Activated T-cell treated with anti-CD3 and anti-CD28 coated beads, Interleukin-2, amount 50 U/mL, for 72 hours (primary cell): ENCODE measurements at regions not wholly inside any gene's neighbourhood (a gene's known extent, or its start where the extent isn't known, plus 50 kb on each side); places are given as distances from the start of the nearest gene placed in this dataset.

ENCODE experiments used
- ATAC-seq, 2 donors: fragments of 150-1000 bp; cut with Tn5 transposase; replicated peaks in 1 of 2; 2 replicates each; pipeline ENCODE4 v1.10.0; 2021; ENCODE audit warnings: moderate library complexity in 2 of 2, mild to moderate bottlenecking in 1 of 2
- DNase-seq, 2 donors: peaks; one replicate each; pipeline ENCODE4 v3.0.0; 2021 to 2022; ENCODE audit warnings: mixed read lengths in 1 of 2
- H3K27ac Mint-ChIP-seq: one replicate; pipeline ENCODE4 v1.8.0; 2022; ENCODE audit warnings: mild to moderate bottlenecking, moderate library complexity, mixed read lengths
- H3K27me3 Mint-ChIP-seq: one replicate; pipeline ENCODE4 v1.8.0; 2022; ENCODE audit warnings: low read depth, mixed read lengths
- H3K36me3 Mint-ChIP-seq, 2 donors: one replicate each; pipeline ENCODE4 v1.8.0; 2022; ENCODE audit warnings: mixed read lengths in 2 of 2, mild to moderate bottlenecking in 1 of 2; ENCODE audit not compliant: insufficient read depth in 2 of 2
- H3K4me1 Mint-ChIP-seq: one replicate; pipeline ENCODE4 v1.8.0; 2022; ENCODE audit warnings: low read depth, mixed read lengths
- H3K4me3 Mint-ChIP-seq, 2 donors: one replicate each; pipeline ENCODE4 v1.8.0; 2022; ENCODE audit warnings: mild to moderate bottlenecking in 2 of 2, mixed read lengths in 2 of 2, moderate library complexity in 2 of 2
- H3K9me3 Mint-ChIP-seq, 2 donors: one replicate each; pipeline ENCODE4 v1.8.0; 2022; ENCODE audit warnings: mixed read lengths in 2 of 2

DNA sequence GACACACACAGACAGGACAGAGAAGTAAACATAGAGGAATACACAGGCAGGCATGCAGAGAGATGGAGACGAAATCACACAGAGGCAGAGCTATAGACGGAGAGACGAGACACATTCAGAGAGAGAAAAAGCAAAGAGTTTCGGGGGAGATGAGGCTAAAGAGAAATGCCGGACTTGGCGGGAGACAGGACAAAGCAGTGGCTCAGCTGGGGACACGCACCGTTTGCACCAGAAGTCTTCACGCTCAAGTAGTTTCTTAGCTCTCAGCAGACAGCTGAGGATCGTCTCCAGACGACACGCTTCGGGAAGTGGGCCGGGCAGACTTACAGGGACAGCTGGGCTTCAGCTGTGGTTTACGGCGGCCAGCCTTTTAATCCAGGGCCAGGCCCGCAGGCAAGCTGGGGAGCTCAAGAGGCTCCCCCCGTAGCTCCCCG lies 56.2 kb upstream of the DLG1 start:
- ATAC-seq (no peak), DNase-seq (no peak)
- Mint-ChIP-seq H3K4me1 (no peaks in the 10 kb centered on the region), H3K9me3 (peaks cover 3% of the 10 kb centered on the region in 2 donors), H3K4me3 (no peak overlapping the region), H3K27me3 (peaks cover 15% of the 10 kb centered on the region), H3K36me3 (peaks cover 3% of the 10 kb centered on the region in 2 donors), H3K27ac (no peak overlapping the region)

DNA sequence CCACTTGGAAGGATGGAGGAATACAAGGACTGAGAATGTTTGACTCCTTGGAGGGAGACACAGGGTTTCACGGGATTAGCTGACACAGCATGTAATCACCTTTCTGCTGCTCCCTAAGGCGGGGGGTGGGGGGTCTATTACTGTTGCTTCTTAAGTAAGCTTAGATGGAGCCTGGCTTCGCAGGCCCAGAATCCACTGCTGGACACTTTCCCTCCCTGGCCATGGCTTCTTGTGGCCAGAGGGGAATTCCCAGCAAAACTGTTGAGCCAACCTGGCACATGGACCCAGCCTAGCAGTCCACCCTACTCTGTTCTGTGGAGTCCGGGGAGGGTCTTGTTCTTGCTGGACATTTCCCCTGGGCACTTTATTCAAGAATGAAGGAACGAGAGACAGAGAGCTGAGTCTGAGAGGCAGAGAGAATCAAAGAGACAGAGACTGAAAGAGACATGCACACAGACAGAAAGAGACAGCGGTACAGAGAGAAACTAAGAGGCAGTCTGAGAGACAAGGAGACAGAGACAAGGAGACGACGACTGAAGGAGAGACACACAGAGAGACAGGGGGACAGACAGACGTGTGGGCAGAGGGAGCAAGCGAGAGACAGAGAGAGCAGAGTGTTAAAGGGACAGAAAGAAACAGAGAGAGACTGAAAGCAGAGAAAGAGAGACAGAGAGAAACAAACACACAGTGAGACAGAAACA lies 55.6 kb upstream of the DLG1 start:
- no peak overlapping the region for H3K27ac Mint-ChIP-seq
- H3K4me3 Mint-ChIP-seq = no peak overlapping the region
- H3K36me3 Mint-ChIP-seq = no peaks in the 10 kb centered on the region
- H3K9me3 Mint-ChIP-seq = no peaks in the 10 kb centered on the region
- H3K27me3 Mint-ChIP-seq = peaks cover 15% of the 10 kb centered on the region
- DNase-seq (no peak), ATAC-seq (no peak)
- no peaks in the 10 kb centered on the region for H3K4me1 Mint-ChIP-seq

DNA sequence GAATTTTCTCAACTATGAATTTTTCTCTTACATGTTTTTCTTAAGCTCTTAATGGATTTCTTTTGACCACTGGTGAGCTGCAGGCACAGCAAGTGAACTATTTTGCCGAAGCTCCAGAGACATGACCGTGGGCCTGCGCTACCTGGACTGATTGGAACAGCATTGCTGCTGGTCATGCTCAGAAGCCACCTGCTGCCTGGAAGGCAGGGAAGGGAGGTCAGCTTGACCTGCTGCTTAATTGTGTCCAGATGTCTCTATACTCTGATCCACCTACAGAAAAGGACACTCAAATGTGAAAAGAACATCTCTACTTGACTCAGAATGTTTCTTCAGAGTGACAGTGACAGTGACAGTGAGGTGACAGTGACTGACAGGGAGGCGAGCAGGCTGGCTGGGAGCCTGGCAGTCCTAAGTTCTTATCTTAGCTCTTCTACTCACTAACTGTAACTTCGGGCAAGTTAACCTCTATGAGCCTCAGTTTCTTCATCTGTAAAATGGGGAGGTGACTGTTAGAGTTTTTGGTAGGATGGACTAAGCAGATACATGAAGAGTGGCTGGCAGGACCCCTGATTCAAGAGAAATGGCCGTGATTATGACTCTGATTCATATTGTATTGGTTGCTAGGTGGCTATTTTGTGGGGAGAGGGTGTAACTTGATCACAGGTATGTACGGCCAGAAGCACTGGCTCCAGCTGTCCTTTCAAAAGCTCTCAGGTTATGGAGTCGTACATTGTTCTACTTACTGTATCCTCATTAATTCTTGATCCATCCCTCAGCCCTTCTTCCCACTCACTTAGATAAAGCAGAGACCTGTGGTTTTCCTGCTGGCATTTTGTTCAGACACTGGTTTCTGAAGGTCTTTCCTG lies 54.8 kb upstream of the DLG1 start:
- H3K4me3 Mint-ChIP-seq = no peak overlapping the region
- DNase-seq (no peak), ATAC-seq (no peak)
- H3K27me3 Mint-ChIP-seq = peaks cover 15% of the 10 kb centered on the region
- H3K9me3 Mint-ChIP-seq = no peaks in the 10 kb centered on the region
- no peak overlapping the region for H3K27ac Mint-ChIP-seq
- H3K36me3 Mint-ChIP-seq = no peaks in the 10 kb centered on the region
- H3K4me1 Mint-ChIP-seq = no peaks in the 10 kb centered on the region

DNA sequence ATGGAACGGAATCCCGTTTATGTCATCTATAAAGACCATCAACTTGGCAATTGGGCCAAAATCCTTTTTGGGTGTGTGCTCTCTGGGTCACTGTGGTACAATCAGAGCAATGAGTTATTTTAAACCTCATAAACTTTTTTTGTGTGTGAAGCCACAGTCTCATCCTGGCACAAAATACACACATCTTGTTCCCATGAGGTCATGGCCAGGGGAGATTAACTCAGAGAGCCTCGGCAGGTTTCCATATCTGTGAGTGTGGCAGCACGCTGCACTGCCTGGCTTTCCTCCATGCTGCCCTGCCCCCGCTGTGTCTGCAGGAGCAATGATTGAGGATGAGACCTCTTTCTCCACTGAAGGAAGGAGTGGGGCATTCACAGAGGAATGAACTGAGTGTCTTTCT lies 54.0 kb upstream of the DLG1 start:
- Mint-ChIP-seq H3K4me3 (no peak overlapping the region), H3K27ac (no peak overlapping the region), H3K4me1 (no peaks in the 10 kb centered on the region), H3K36me3 (no peaks in the 10 kb centered on the region), H3K27me3 (peaks cover 15% of the 10 kb centered on the region), H3K9me3 (no peaks in the 10 kb centered on the region)
- DNase-seq (no peak), ATAC-seq (no peak)

DNA sequence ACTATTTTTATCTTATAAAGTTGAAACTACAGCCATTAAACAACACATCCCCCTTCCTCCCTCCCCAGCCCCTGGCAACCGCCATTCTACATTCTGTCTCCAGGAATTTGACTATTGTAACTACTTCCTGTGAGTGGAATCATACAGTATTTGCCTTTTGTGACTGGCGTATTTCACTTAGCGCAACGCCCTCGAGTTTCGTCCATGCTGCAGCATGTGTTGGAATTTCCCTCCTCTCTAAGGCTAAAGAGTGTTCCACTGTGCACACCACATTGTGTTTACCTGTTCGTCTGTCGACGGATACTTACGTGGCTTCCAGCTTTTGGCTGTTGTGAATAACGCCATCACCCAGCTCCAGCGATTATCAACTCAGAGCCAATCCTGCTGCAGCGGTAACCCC lies 52.0 kb upstream of the DLG1 start:
- DNase-seq = no peak
- Mint-ChIP-seq H3K27ac (no peak overlapping the region), H3K36me3 (no peaks in the 10 kb centered on the region), H3K4me1 (no peaks in the 10 kb centered on the region), H3K27me3 (peaks cover 12% of the 10 kb centered on the region), H3K4me3 (no peak overlapping the region), H3K9me3 (no peaks in the 10 kb centered on the region)
- no peak for ATAC-seq

DNA sequence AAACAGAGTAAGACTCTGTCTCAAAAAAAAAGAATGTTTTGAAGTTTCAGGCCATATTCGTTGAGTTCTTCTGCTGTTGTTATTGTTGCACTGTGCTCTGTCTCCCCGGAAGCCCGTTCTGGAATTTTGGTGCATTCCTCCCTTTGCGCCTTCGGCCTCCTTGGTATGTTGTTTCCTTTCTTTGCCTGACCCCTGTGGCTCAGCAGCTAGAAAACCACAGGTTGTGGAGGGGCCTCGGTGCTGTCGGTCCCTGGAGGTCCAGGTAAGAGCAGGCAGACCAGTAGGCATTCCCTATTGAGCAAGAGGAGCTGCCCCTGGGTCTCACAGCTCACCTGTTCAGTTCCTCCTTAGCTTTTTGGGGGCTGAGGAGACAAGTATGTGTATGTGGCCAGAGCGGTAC lies 51.0 kb upstream of the DLG1 start:
- Mint-ChIP-seq H3K9me3 (no peaks in the 10 kb centered on the region), H3K4me3 (no peak overlapping the region), H3K4me1 (no peaks in the 10 kb centered on the region), H3K27me3 (peaks cover 5% of the 10 kb centered on the region), H3K27ac (no peak overlapping the region), H3K36me3 (no peaks in the 10 kb centered on the region)
- ATAC-seq (no peak), DNase-seq (no peak)
